ENCODE measurements at regions not wholly inside any gene's neighbourhood (a gene's known extent, or its start where the extent isn't known, plus 50 kb on each side); places are given as distances from the start of the nearest gene placed in this dataset.

GRCh38 chr11:111105566-111105965 is 140.0 kb upstream of the POU2AF2 start:
- no peak overlapping the region for H3K4me2 ChIP-seq (ENCODE audit: low read length)
- H3K4me1 ChIP-seq: no peaks in the 10 kb centered on the region
- no peak overlapping the region for H3K4me3 ChIP-seq (ENCODE audit: low read depth, low read length)
- no peak overlapping the region for H3K9ac ChIP-seq
- TF ChIP-seq CTCF (IDR thresholded peaks at IDR 0.05): no peak
- no peaks in the 10 kb centered on the region for H3K27me3 ChIP-seq (ENCODE audit: control insufficient read depth, insufficient read depth, low read length)
- H3K36me3 ChIP-seq (ENCODE audit: control insufficient read depth, insufficient read depth, low read length): no peaks in the 10 kb centered on the region
- H3K27ac ChIP-seq: no peak overlapping the region
- H2AFZ ChIP-seq: no peak overlapping the region
- H3K9me3 ChIP-seq (ENCODE audit: control insufficient read depth, low read length): no peaks in the 10 kb centered on the region
- no peaks in the 10 kb centered on the region for H3K79me2 ChIP-seq

- H3K4me3 ChIP-seq (ENCODE audit: low read depth, low read length): no peak overlapping the region
Observed at GRCh38 chr11:111104185-111104584, 141.3 kb upstream of the POU2AF2 start.

GRCh38 chr11:111101881-111102280 is 143.6 kb upstream of the POU2AF2 start:
- no peak overlapping the region for H3K27ac ChIP-seq
- no peak overlapping the region for H2AFZ ChIP-seq
- H3K4me3 ChIP-seq (ENCODE audit: low read depth, low read length): no peak overlapping the region
- no peak for TF ChIP-seq CTCF (IDR thresholded peaks at IDR 0.05)
- no peaks in the 10 kb centered on the region for H3K4me1 ChIP-seq
- H3K36me3 ChIP-seq (ENCODE audit: control insufficient read depth, insufficient read depth, low read length): no peaks in the 10 kb centered on the region
- no peaks in the 10 kb centered on the region for H3K9me3 ChIP-seq (ENCODE audit: control insufficient read depth, low read length)
- no peak overlapping the region for H3K4me2 ChIP-seq (ENCODE audit: low read length)
- no peaks in the 10 kb centered on the region for H3K79me2 ChIP-seq
- no peak overlapping the region for H3K9ac ChIP-seq
- no peaks in the 10 kb centered on the region for H3K27me3 ChIP-seq (ENCODE audit: control insufficient read depth, insufficient read depth, low read length)

More at GRCh38 chr11:111104185-111104584, 141.3 kb upstream of the POU2AF2 start:
- H3K9ac ChIP-seq: no peak overlapping the region
- H3K4me1 ChIP-seq: no peaks in the 10 kb centered on the region
- no peaks in the 10 kb centered on the region for H3K27me3 ChIP-seq (ENCODE audit: control insufficient read depth, insufficient read depth, low read length)
- H2AFZ ChIP-seq: no peak overlapping the region
- no peaks in the 10 kb centered on the region for H3K9me3 ChIP-seq (ENCODE audit: control insufficient read depth, low read length)
- no peaks in the 10 kb centered on the region for H3K79me2 ChIP-seq
- H3K36me3 ChIP-seq (ENCODE audit: control insufficient read depth, insufficient read depth, low read length): no peaks in the 10 kb centered on the region
- H3K4me2 ChIP-seq (ENCODE audit: low read length): no peak overlapping the region
- H3K27ac ChIP-seq: no peak overlapping the region
- no peak for TF ChIP-seq CTCF (IDR thresholded peaks at IDR 0.05)

GRCh38 chr11:111099028-111099713 is 146.4 kb upstream of the POU2AF2 start:
- Histone ChIP-seq H2AFZ (no peak overlapping the region), H3K79me2 (no peaks in the 10 kb centered on the region), H3K36me3 (ENCODE audit: control insufficient read depth, insufficient read depth, low read length) (no peaks in the 10 kb centered on the region), H3K27me3 (ENCODE audit: control insufficient read depth, insufficient read depth, low read length) (no peaks in the 10 kb centered on the region), H3K4me1 (no peaks in the 10 kb centered on the region), H3K9me3 (ENCODE audit: control insufficient read depth, low read length) (no peaks in the 10 kb centered on the region), H3K9ac (no peak overlapping the region), H3K27ac (no peak overlapping the region), H3K4me3 (ENCODE audit: low read depth, low read length) (no peak overlapping the region), H3K4me2 (ENCODE audit: low read length) (no peak overlapping the region)
- no peak for TF ChIP-seq CTCF (IDR thresholded peaks at IDR 0.05)

- Histone ChIP-seq H3K9me3 (ENCODE audit: control insufficient read depth, low read length) (no peaks in the 10 kb centered on the region), H3K4me1 (no peaks in the 10 kb centered on the region), H2AFZ (no peak overlapping the region), H3K4me3 (ENCODE audit: low read depth, low read length) (no peak overlapping the region), H3K27ac (no peak overlapping the region), H3K4me2 (ENCODE audit: low read length) (no peak overlapping the region), H3K79me2 (no peaks in the 10 kb centered on the region), H3K9ac (no peak overlapping the region), H3K36me3 (ENCODE audit: control insufficient read depth, insufficient read depth, low read length) (no peaks in the 10 kb centered on the region), H3K27me3 (ENCODE audit: control insufficient read depth, insufficient read depth, low read length) (no peaks in the 10 kb centered on the region)
- TF ChIP-seq CTCF (IDR thresholded peaks at IDR 0.05): no peak
Observed at GRCh38 chr11:111098091-111098490, 147.4 kb upstream of the POU2AF2 start.
